Nephron (organoid): ENCODE measurements at regions not wholly inside any gene's neighbourhood (a gene's known extent, or its start where the extent isn't known, plus 50 kb on each side); places are given as distances from the start of the nearest gene placed in this dataset.

Experiments
- H3K27ac Mint-ChIP-seq, 3 experiments: 2 replicates each; pipeline ENCODE4 v1.8.0; 2020; ENCODE audit warnings: mixed read lengths in 3 of 3, mild to moderate bottlenecking in 2 of 3, moderate library complexity in 1 of 3
- H3K27me3 Mint-ChIP-seq: 2 replicates; pipeline ENCODE4 v1.8.0; 2021; ENCODE audit warnings: low read depth, mild to moderate bottlenecking, moderate library complexity, mixed read lengths
- H3K36me3 Mint-ChIP-seq: 2 replicates; pipeline ENCODE4 v1.8.0; 2020; ENCODE audit warnings: low read depth, mixed read lengths
- H3K4me1 Mint-ChIP-seq: 2 replicates; pipeline ENCODE4 v1.8.0; 2020; ENCODE audit warnings: mixed read lengths
- H3K4me3 Mint-ChIP-seq, 3 experiments: 2 replicates each; pipeline ENCODE4 v1.8.0; 2020; ENCODE audit warnings: mild to moderate bottlenecking in 3 of 3, mixed read lengths in 3 of 3, moderate library complexity in 2 of 3
- H3K9me3 Mint-ChIP-seq: 2 replicates; pipeline ENCODE4 v1.8.0; 2020; ENCODE audit warnings: mixed read lengths
- CTCF ChIP-seq, 3 experiments: fragments of 200-600 bp; sonication (generic); IDR thresholded peaks; one replicate each; pipeline ENCODE4 v1.5.0; 2021; ENCODE audit warnings: antibody characterized with exemption in 3 of 3; ENCODE audit not compliant: unreplicated experiment in 3 of 3

- Mint-ChIP-seq H3K36me3 (no peaks in the 10 kb centered on the region), H3K4me3 (no peak overlapping the region), H3K27ac (peak overlapping the region; percentile 47 to 71 (median 55)), H3K9me3 (no peaks in the 10 kb centered on the region), H3K27me3 (no peaks in the 10 kb centered on the region), H3K4me1 (peaks cover 18% of the 10 kb centered on the region)
- no peak for TF ChIP-seq CTCF (IDR thresholded peaks at IDR 0.05; ENCODE audit: unreplicated experiment in 3 of 3)
These were observed 207.2 kb upstream of the RFX3 start for GRCh38 chr9:3733039-3733408.

- peak overlapping the region; percentile 47 to 71 (median 55) for H3K27ac Mint-ChIP-seq
- H3K9me3 Mint-ChIP-seq = no peaks in the 10 kb centered on the region
- peak overlapping the region in 2 of 3 experiments; percentile 8 to 23 for H3K4me3 Mint-ChIP-seq
- no peaks in the 10 kb centered on the region for H3K36me3 Mint-ChIP-seq
- peak; percentile 70 to 82 (median 80) for TF ChIP-seq CTCF (IDR thresholded peaks at IDR 0.05; ENCODE audit: unreplicated experiment in 3 of 3)
- no peaks in the 10 kb centered on the region for H3K27me3 Mint-ChIP-seq
- peaks cover 18% of the 10 kb centered on the region for H3K4me1 Mint-ChIP-seq
These were observed 206.6 kb upstream of the RFX3 start for GRCh38 chr9:3732077-3733038.

- Mint-ChIP-seq H3K27me3 (no peaks in the 10 kb centered on the region), H3K4me3 (no peak overlapping the region), H3K4me1 (peaks cover 18% of the 10 kb centered on the region), H3K9me3 (no peaks in the 10 kb centered on the region), H3K27ac (no peak overlapping the region), H3K36me3 (no peaks in the 10 kb centered on the region)
- no peak for TF ChIP-seq CTCF (IDR thresholded peaks at IDR 0.05; ENCODE audit: unreplicated experiment in 3 of 3)
These were observed 204.7 kb upstream of the RFX3 start for GRCh38 chr9:3730511-3730922.

GRCh38 chr9:3721096-3721495 lies 195.3 kb upstream of the RFX3 start:
- Mint-ChIP-seq H3K36me3 (no peaks in the 10 kb centered on the region), H3K9me3 (no peaks in the 10 kb centered on the region), H3K4me3 (no peak overlapping the region), H3K27me3 (no peaks in the 10 kb centered on the region), H3K27ac (no peak overlapping the region), H3K4me1 (no peaks in the 10 kb centered on the region)
- no peak for TF ChIP-seq CTCF (IDR thresholded peaks at IDR 0.05; ENCODE audit: unreplicated experiment in 3 of 3)

- no peaks in the 10 kb centered on the region for H3K27me3 Mint-ChIP-seq
- H3K9me3 Mint-ChIP-seq = no peaks in the 10 kb centered on the region
- H3K4me1 Mint-ChIP-seq = no peaks in the 10 kb centered on the region
- TF ChIP-seq CTCF (IDR thresholded peaks at IDR 0.05; ENCODE audit: unreplicated experiment in 3 of 3) = no peak
- H3K36me3 Mint-ChIP-seq = no peaks in the 10 kb centered on the region
- H3K4me3 Mint-ChIP-seq = no peak overlapping the region
- no peak overlapping the region for H3K27ac Mint-ChIP-seq
These were observed 193.5 kb upstream of the RFX3 start for GRCh38 chr9:3719286-3719685.

GRCh38 chr9:3716415-3716814 lies 190.6 kb upstream of the RFX3 start:
- TF ChIP-seq CTCF (IDR thresholded peaks at IDR 0.05; ENCODE audit: unreplicated experiment in 3 of 3) = no peak
- H3K4me1 Mint-ChIP-seq = no peaks in the 10 kb centered on the region
- H3K9me3 Mint-ChIP-seq = no peaks in the 10 kb centered on the region
- H3K27me3 Mint-ChIP-seq = no peaks in the 10 kb centered on the region
- H3K36me3 Mint-ChIP-seq = no peaks in the 10 kb centered on the region
- no peak overlapping the region for H3K27ac Mint-ChIP-seq
- no peak overlapping the region for H3K4me3 Mint-ChIP-seq
